SU-DHL-6 (cell line): ENCODE measurements at regions not wholly inside any gene's neighbourhood (a gene's known extent, or its start where the extent isn't known, plus 50 kb on each side); places are given as distances from the start of the nearest gene placed in this dataset.

Source experiments
- H2AFZ ChIP-seq: fragments of 200-600 bp; sonication (generic); 2 replicates; pipeline ENCODE4 v1.6.1; 2014; ENCODE audit warnings: low read depth, mild to moderate bottlenecking, moderate library complexity, mixed read lengths, antibody characterized with exemption, low read length; ENCODE audit not compliant: severe bottlenecking
- H3F3A ChIP-seq: fragments of 200-600 bp; shearing (Covaris generic); 2 replicates; pipeline ENCODE4 v1.6.0; 2016; ENCODE audit warnings: antibody characterized with exemption, mild to moderate bottlenecking; ENCODE audit not compliant: insufficient read depth
- H3K27ac ChIP-seq: fragments of 200-600 bp; sonication (generic); 2 replicates; pipeline ENCODE4 v1.5.1; 2016; ENCODE audit warnings: low read depth, mild to moderate bottlenecking, low read length, moderate library complexity, mixed read lengths
- H3K27me3 ChIP-seq: fragments of 200-600 bp; sonication (generic), shearing (Covaris generic); 2 replicates; pipeline ENCODE4 v1.6.0; 2014; ENCODE audit warnings: mild to moderate bottlenecking, low read length
- H3K36me3 ChIP-seq: fragments of 200-600 bp; sonication (generic); 2 replicates; pipeline ENCODE4 v1.6.1; 2014; ENCODE audit warnings: mild to moderate bottlenecking, low read length, mixed read lengths
- H3K4me2 ChIP-seq: fragments of 300-600, 200-600 bp; shearing (Covaris generic), sonication (generic); 2 replicates; pipeline ENCODE4 v1.6.0; 2014; ENCODE audit warnings: low read length, low read depth, mild to moderate bottlenecking; ENCODE audit not compliant: poor library complexity, severe bottlenecking
- H3K4me3 ChIP-seq: fragments of 200-600 bp; sonication (generic); 2 replicates; pipeline ENCODE4 v1.5.1; 2014; ENCODE audit warnings: antibody characterized with exemption, low read length, mild to moderate bottlenecking, mixed read lengths; ENCODE audit not compliant: insufficient read depth, poor library complexity, severe bottlenecking
- H3K79me2 ChIP-seq: fragments of 200-600 bp; sonication (generic); 2 replicates; pipeline ENCODE4 v1.6.1; 2014; ENCODE audit warnings: mild to moderate bottlenecking, low read length, moderate library complexity; ENCODE audit not compliant: insufficient read depth
- H3K9ac ChIP-seq: fragments of 200-600 bp; sonication (generic); 2 replicates; pipeline ENCODE4 v1.7.0; 2014; ENCODE audit warnings: mild to moderate bottlenecking, low read length
- H3K9me2 ChIP-seq: fragments of 200-600 bp; sonication (generic); replicated peaks from 2 replicates; pipeline ENCODE4 v1.6.1; 2014; ENCODE audit warnings: low read length; ENCODE audit not compliant: insufficient read depth
- H3K9me3 ChIP-seq: fragments of 200-600 bp; sonication (generic); 2 replicates; pipeline ENCODE4 v1.6.1; 2014; ENCODE audit warnings: low read length, mixed read lengths; ENCODE audit not compliant: insufficient read depth
- H4K20me1 ChIP-seq: fragments of 200-600 bp; sonication (generic); 2 replicates; pipeline ENCODE4 v1.6.1; 2014; ENCODE audit warnings: low read depth, mild to moderate bottlenecking, antibody characterized with exemption, low read length, moderate library complexity, mixed read lengths
- EZH2phosphoT487 ChIP-seq: fragments of 200-600 bp; sonication (generic), shearing (Covaris generic); conservative IDR thresholded peaks from 2 replicates; pipeline ENCODE4 v1.6.1; 2018; ENCODE audit warnings: mild to moderate bottlenecking, antibody characterized with exemption, low read length, moderate library complexity, mixed read lengths
- TF ChIP-seq, protein P1 (sequence below): fragments of 200-600 bp; sonication (generic); IDR thresholded peaks from one replicate; pipeline ENCODE4 v1.5.1; 2017; ENCODE audit warnings: antibody characterized with exemption, mild to moderate bottlenecking, low read length, moderate library complexity; ENCODE audit not compliant: insufficient read depth, poor library complexity, severe bottlenecking

DNA sequence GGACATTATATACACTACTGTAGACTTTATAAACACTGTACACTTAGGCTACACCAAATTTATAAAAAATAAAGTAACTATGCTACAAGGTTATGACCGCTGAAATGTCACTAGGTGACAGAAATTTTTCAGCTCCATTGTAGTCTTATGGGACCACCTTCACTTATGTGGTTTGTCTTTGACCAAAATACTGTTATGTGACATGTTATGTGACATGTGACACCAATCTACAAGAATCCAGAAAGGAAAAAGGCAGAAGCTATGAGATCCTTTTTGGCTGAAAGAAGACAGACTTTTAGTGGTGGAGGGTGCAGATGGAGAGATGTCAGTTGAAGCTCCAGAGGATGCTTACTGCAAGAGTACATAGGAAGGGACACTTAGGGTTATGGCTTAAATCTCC, 1378.4 kb upstream of the TENM4 start:
- Histone ChIP-seq H3K27ac (no peak overlapping the region), H3K9me2 (no peaks in the 10 kb centered on the region; the same call in 1 of the 2 replicates), H3K79me2 (no peaks in the 10 kb centered on the region), H3K4me3 (no peak overlapping the region), H3F3A (no peaks in the 10 kb centered on the region), H3K27me3 (no peaks in the 10 kb centered on the region), H3K9ac (no peak overlapping the region), H3K36me3 (no peaks in the 10 kb centered on the region), H3K4me2 (no peak overlapping the region), H3K9me3 (no peaks in the 10 kb centered on the region), H2AFZ (no peak overlapping the region), H4K20me1 (no peaks in the 10 kb centered on the region)
- TF ChIP-seq EZH2phosphoT487: no peak
- TF ChIP-seq, protein P1, sequence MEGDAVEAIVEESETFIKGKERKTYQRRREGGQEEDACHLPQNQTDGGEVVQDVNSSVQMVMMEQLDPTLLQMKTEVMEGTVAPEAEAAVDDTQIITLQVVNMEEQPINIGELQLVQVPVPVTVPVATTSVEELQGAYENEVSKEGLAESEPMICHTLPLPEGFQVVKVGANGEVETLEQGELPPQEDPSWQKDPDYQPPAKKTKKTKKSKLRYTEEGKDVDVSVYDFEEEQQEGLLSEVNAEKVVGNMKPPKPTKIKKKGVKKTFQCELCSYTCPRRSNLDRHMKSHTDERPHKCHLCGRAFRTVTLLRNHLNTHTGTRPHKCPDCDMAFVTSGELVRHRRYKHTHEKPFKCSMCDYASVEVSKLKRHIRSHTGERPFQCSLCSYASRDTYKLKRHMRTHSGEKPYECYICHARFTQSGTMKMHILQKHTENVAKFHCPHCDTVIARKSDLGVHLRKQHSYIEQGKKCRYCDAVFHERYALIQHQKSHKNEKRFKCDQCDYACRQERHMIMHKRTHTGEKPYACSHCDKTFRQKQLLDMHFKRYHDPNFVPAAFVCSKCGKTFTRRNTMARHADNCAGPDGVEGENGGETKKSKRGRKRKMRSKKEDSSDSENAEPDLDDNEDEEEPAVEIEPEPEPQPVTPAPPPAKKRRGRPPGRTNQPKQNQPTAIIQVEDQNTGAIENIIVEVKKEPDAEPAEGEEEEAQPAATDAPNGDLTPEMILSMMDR: no peak

DNA sequence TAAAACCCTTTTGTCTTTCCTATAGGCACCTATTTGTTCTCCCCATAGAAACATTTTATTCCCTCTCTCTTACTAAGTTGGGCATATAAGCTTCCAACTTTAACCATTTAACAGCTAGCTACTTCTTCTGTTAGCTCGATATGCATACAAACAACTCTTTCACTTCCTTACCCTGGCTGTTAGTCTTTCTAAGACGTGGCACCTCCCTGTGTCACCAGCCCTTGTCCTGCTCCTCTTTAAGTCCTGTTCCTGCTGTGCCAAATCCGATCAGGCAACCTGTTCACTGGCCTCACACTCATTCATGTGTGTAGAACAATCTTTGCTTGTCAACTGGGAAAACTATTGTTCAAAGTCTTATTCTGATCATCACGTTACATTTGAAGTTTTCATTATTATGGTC, 1376.1 kb upstream of the TENM4 start:
- TF ChIP-seq EZH2phosphoT487: no peak
- TF ChIP-seq, protein P1: no peak

DNA sequence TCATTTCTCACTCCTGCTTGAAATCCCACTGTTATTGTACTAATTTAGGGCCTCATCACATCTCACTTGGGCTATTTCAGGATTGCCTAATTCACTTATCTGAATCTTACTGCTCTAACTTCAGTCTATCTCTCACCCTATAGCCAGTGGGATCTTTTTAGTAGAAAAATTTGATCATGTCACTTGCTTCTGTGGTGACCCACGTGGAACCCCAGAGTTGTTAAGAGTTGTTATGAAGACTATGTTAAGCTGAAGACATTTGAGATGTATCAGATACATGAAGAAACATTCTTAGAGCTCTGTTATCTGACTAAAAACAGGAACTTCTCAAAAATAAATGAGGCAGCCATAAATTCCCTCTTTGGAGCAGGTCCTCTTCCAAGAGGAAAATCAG, 1375.6 kb upstream of the TENM4 start:
- Histone ChIP-seq H3F3A (no peaks in the 10 kb centered on the region), H2AFZ (no peak overlapping the region), H3K79me2 (no peaks in the 10 kb centered on the region), H3K4me2 (no peak overlapping the region), H3K27ac (no peak overlapping the region), H3K9me2 (no peaks in the 10 kb centered on the region; the same call in 1 of the 2 replicates), H3K27me3 (no peaks in the 10 kb centered on the region), H4K20me1 (no peaks in the 10 kb centered on the region), H3K36me3 (no peaks in the 10 kb centered on the region), H3K9ac (no peak overlapping the region), H3K4me3 (no peak overlapping the region), H3K9me3 (no peaks in the 10 kb centered on the region)
- TF ChIP-seq EZH2phosphoT487: no peak
- TF ChIP-seq, protein P1: no peak

More for the DNA sequence above, 1376.1 kb upstream of the TENM4 start:
- Histone ChIP-seq H3K27me3 (no peaks in the 10 kb centered on the region), H3F3A (no peaks in the 10 kb centered on the region), H3K36me3 (no peaks in the 10 kb centered on the region), H3K9me2 (no peaks in the 10 kb centered on the region; the same call in 1 of the 2 replicates), H2AFZ (no peak overlapping the region), H3K4me3 (no peak overlapping the region), H4K20me1 (no peaks in the 10 kb centered on the region), H3K79me2 (no peaks in the 10 kb centered on the region), H3K9me3 (no peaks in the 10 kb centered on the region), H3K4me2 (no peak overlapping the region), H3K9ac (no peak overlapping the region), H3K27ac (no peak overlapping the region)
